ENCODE measurements at regions not wholly inside any gene's neighbourhood (a gene's known extent, or its start where the extent isn't known, plus 50 kb on each side); places are given as distances from the start of the nearest gene placed in this dataset.

DNA sequence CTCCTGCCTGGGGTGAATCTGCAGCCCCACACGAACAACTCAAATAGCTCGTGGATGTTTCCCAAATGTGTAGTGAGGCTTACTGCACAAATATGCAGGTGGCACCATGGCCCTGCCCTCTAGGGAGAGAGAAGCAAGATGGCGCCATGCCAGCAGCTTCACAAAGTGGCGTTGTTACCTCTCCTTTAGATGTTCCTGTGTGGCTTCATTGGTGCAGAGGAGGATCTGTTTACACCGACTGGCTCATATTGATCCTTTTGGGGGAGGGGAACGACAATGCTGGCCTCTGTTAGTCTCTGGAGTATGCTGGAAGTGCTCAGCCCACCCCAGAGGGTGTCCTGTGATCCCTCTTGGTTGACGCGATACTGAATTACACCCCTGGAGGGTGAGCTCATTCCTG lies 99.5 kb upstream of the GATA6 start:
- no peak overlapping the region for H3K27ac Mint-ChIP-seq
- no peak for DNase-seq (ENCODE audit: low spot score)
- H3K36me3 Mint-ChIP-seq (ENCODE audit: low read depth), result no peaks in the 10 kb centered on the region
- H3K27me3 Mint-ChIP-seq (ENCODE audit: low read depth), result no peaks in the 10 kb centered on the region
- no peak overlapping the region for H3K4me3 Mint-ChIP-seq (ENCODE audit: low read depth)
- H3K9me3 Mint-ChIP-seq, result no peaks in the 10 kb centered on the region
- intact Hi-C loops (cut with micrococcal nuclease), result no loop called here
- H3K4me1 Mint-ChIP-seq (ENCODE audit: low read depth), result no peaks in the 10 kb centered on the region

- Mint-ChIP-seq H3K27ac (no peak overlapping the region), H3K4me1 (ENCODE audit: low read depth) (no peaks in the 10 kb centered on the region), H3K36me3 (ENCODE audit: low read depth) (no peaks in the 10 kb centered on the region), H3K4me3 (ENCODE audit: low read depth) (no peak overlapping the region), H3K9me3 (no peaks in the 10 kb centered on the region), H3K27me3 (ENCODE audit: low read depth) (no peaks in the 10 kb centered on the region)
- intact Hi-C loops (cut with micrococcal nuclease), result no loop called here
- DNase-seq (ENCODE audit: low spot score), result no peak
These were observed 96.0 kb upstream of the GATA6 start for GRCh38 chr18:22073411-22073810.

- Mint-ChIP-seq H3K27ac (no peak overlapping the region), H3K36me3 (ENCODE audit: low read depth) (no peaks in the 10 kb centered on the region), H3K4me3 (ENCODE audit: low read depth) (no peak overlapping the region), H3K27me3 (ENCODE audit: low read depth) (no peaks in the 10 kb centered on the region), H3K9me3 (no peaks in the 10 kb centered on the region), H3K4me1 (ENCODE audit: low read depth) (no peaks in the 10 kb centered on the region)
- intact Hi-C loops (cut with micrococcal nuclease), result no loop called here
- no peak for DNase-seq (ENCODE audit: low spot score)
These were observed 94.9 kb upstream of the GATA6 start for GRCh38 chr18:22074282-22075070.

GRCh38 chr18:22080035-22080434 lies 89.4 kb upstream of the GATA6 start:
- Mint-ChIP-seq H3K27ac (no peak overlapping the region), H3K4me3 (ENCODE audit: low read depth) (no peak overlapping the region), H3K36me3 (ENCODE audit: low read depth) (no peaks in the 10 kb centered on the region), H3K4me1 (ENCODE audit: low read depth) (no peaks in the 10 kb centered on the region), H3K27me3 (ENCODE audit: low read depth) (no peaks in the 10 kb centered on the region), H3K9me3 (peaks cover 4% of the 10 kb centered on the region)
- intact Hi-C loops (cut with micrococcal nuclease), result no loop called here
- no peak for DNase-seq (ENCODE audit: low spot score)

- Mint-ChIP-seq H3K4me3 (ENCODE audit: low read depth) (no peak overlapping the region), H3K36me3 (ENCODE audit: low read depth) (no peaks in the 10 kb centered on the region), H3K27me3 (ENCODE audit: low read depth) (no peaks in the 10 kb centered on the region), H3K9me3 (peaks cover 4% of the 10 kb centered on the region), H3K27ac (no peak overlapping the region), H3K4me1 (ENCODE audit: low read depth) (no peaks in the 10 kb centered on the region)
- intact Hi-C loops (cut with micrococcal nuclease), result no loop called here
- DNase-seq (ENCODE audit: low spot score), result no peak
These were observed 87.0 kb upstream of the GATA6 start for GRCh38 chr18:22082408-22082807.

- no peak overlapping the region for H3K4me3 Mint-ChIP-seq (ENCODE audit: low read depth)
- no peak overlapping the region for H3K27ac Mint-ChIP-seq
These were observed 84.8 kb upstream of the GATA6 start for GRCh38 chr18:22084547-22084946.

GRCh38 chr18:22086973-22087372 lies 82.4 kb upstream of the GATA6 start:
- H3K9me3 Mint-ChIP-seq, result no peaks in the 10 kb centered on the region

More at GRCh38 chr18:22084547-22084946, 84.8 kb upstream of the GATA6 start:
- H3K9me3 Mint-ChIP-seq, result peaks cover 4% of the 10 kb centered on the region
- no peak for DNase-seq (ENCODE audit: low spot score)
- no peaks in the 10 kb centered on the region for H3K36me3 Mint-ChIP-seq (ENCODE audit: low read depth)
- H3K4me1 Mint-ChIP-seq (ENCODE audit: low read depth), result no peaks in the 10 kb centered on the region
- no peaks in the 10 kb centered on the region for H3K27me3 Mint-ChIP-seq (ENCODE audit: low read depth)
- intact Hi-C loops (cut with micrococcal nuclease), result no loop called here

DNA sequence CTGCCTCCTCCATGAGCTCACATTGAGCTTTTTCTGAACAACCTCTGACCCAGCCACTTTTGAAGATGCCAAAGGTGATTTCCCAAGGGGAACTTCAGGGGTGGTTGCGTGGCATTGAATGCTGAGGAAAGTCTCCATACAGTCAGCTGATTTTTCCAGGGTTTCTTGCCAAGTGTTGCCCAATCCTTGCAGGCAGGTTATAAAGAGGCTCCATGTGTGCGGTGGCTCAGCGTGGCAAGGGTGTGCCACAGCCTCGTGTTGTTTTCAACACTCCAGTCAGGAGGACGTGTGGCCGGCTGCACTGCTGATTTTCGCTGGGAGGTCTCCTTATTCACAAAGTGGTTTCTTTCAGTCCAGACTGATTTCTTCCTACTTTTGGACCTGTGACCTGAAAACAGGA lies 81.4 kb upstream of the GATA6 start:
- Mint-ChIP-seq H3K4me3 (ENCODE audit: low read depth) (no peak overlapping the region), H3K4me1 (ENCODE audit: low read depth) (no peaks in the 10 kb centered on the region), H3K27ac (no peak overlapping the region), H3K36me3 (ENCODE audit: low read depth) (no peaks in the 10 kb centered on the region), H3K9me3 (no peaks in the 10 kb centered on the region), H3K27me3 (ENCODE audit: low read depth) (no peaks in the 10 kb centered on the region)
- no peak for DNase-seq (ENCODE audit: low spot score)
- intact Hi-C loops (cut with micrococcal nuclease), result no loop called here

More at GRCh38 chr18:22086973-22087372, 82.4 kb upstream of the GATA6 start:
- intact Hi-C loops (cut with micrococcal nuclease), result no loop called here
- Mint-ChIP-seq H3K36me3 (ENCODE audit: low read depth) (no peaks in the 10 kb centered on the region), H3K27me3 (ENCODE audit: low read depth) (no peaks in the 10 kb centered on the region), H3K4me3 (ENCODE audit: low read depth) (no peak overlapping the region), H3K27ac (no peak overlapping the region), H3K4me1 (ENCODE audit: low read depth) (no peaks in the 10 kb centered on the region)
- DNase-seq (ENCODE audit: low spot score), result no peak

DNA sequence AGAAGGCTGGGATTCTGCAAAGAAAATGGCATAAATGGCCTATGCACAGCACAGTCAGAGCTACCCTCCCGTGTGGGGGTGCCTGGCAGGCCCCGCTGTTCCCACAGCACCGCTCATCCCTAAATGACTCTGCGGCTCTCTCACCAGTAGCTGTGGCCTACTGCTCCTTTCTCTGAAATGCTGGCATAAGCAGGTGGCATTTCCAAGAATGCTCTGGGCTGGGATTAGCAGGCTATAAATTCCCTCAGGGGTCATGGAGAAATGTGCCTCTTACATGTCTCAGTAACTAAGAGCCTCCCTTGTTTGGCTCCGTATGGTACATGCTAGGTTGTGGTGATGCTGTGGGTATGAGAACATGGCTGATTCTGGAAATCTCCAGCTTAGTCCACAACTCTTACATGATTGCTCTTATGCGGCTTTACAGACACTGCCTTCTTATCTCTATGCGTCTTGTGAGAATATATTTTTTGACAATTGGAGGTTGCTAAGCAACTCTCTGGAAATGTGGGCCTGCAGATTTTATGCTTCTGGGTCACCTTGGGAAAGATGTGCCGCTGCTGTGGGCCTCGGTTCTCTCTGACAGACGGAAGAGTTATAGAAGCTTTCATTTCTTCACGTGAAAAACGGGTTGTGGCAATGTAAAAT lies 80.3 kb upstream of the GATA6 start:
- intact Hi-C loops (cut with micrococcal nuclease), result no loop called here
- Mint-ChIP-seq H3K4me1 (ENCODE audit: low read depth) (no peaks in the 10 kb centered on the region), H3K9me3 (no peaks in the 10 kb centered on the region), H3K36me3 (ENCODE audit: low read depth) (no peaks in the 10 kb centered on the region), H3K27me3 (ENCODE audit: low read depth) (no peaks in the 10 kb centered on the region), H3K27ac (no peak overlapping the region), H3K4me3 (ENCODE audit: low read depth) (no peak overlapping the region)
- DNase-seq (ENCODE audit: low spot score), result no peak

- no peak overlapping the region for H3K4me3 Mint-ChIP-seq (ENCODE audit: low read depth)
- H3K36me3 Mint-ChIP-seq (ENCODE audit: low read depth), result no peaks in the 10 kb centered on the region
- no peak overlapping the region for H3K27ac Mint-ChIP-seq
- no peaks in the 10 kb centered on the region for H3K4me1 Mint-ChIP-seq (ENCODE audit: low read depth)
- intact Hi-C loops (cut with micrococcal nuclease), result no loop called here
- no peaks in the 10 kb centered on the region for H3K9me3 Mint-ChIP-seq
- no peak for DNase-seq (ENCODE audit: low spot score)
- no peaks in the 10 kb centered on the region for H3K27me3 Mint-ChIP-seq (ENCODE audit: low read depth)
These were observed 78.0 kb upstream of the GATA6 start for GRCh38 chr18:22091341-22091740.

GRCh38 chr18:22093731-22094357 lies 75.5 kb upstream of the GATA6 start:
- H3K9me3 Mint-ChIP-seq, result no peaks in the 10 kb centered on the region
- H3K27ac Mint-ChIP-seq, result no peak overlapping the region
- H3K4me1 Mint-ChIP-seq (ENCODE audit: low read depth), result no peaks in the 10 kb centered on the region
- intact Hi-C loops (cut with micrococcal nuclease), result no loop called here
- no peak overlapping the region for H3K4me3 Mint-ChIP-seq (ENCODE audit: low read depth)
- no peaks in the 10 kb centered on the region for H3K36me3 Mint-ChIP-seq (ENCODE audit: low read depth)
- no peaks in the 10 kb centered on the region for H3K27me3 Mint-ChIP-seq (ENCODE audit: low read depth)
- DNase-seq (ENCODE audit: low spot score), result no peak

GRCh38 chr18:22094358-22094734 lies 75.0 kb upstream of the GATA6 start:
- Mint-ChIP-seq H3K9me3 (no peaks in the 10 kb centered on the region), H3K4me3 (ENCODE audit: low read depth) (no peak overlapping the region), H3K36me3 (ENCODE audit: low read depth) (no peaks in the 10 kb centered on the region), H3K4me1 (ENCODE audit: low read depth) (no peaks in the 10 kb centered on the region), H3K27ac (no peak overlapping the region), H3K27me3 (ENCODE audit: low read depth) (no peaks in the 10 kb centered on the region)
- DNase-seq (ENCODE audit: low spot score), result no peak
- intact Hi-C loops (cut with micrococcal nuclease), result no loop called here

GRCh38 chr18:22098563-22098989 lies 70.8 kb upstream of the GATA6 start:
- intact Hi-C loops (cut with micrococcal nuclease), result no loop called here
- Mint-ChIP-seq H3K4me3 (ENCODE audit: low read depth) (no peak overlapping the region), H3K9me3 (no peaks in the 10 kb centered on the region), H3K27me3 (ENCODE audit: low read depth) (no peaks in the 10 kb centered on the region), H3K4me1 (ENCODE audit: low read depth) (no peaks in the 10 kb centered on the region), H3K36me3 (ENCODE audit: low read depth) (no peaks in the 10 kb centered on the region), H3K27ac (no peak overlapping the region)
- no peak for DNase-seq (ENCODE audit: low spot score)

Measured in activated T-helper 2 cell treated with anti-CD3 and anti-CD28 coated beads, Interferon-gamma antibody, Interleukin-2, Interleukin-4, amounts not matched to agents 10 μg/mL and 5 μg/mL and 100 μg/mL, durations not matched to agents 14 hours and 24 hours and 36 hours (primary cell).